ENCODE measurements at regions not wholly inside any gene's neighbourhood (a gene's known extent, or its start where the extent isn't known, plus 50 kb on each side); places are given as distances from the start of the nearest gene placed in this dataset.

GRCh38 chr6:145055567-145055966 is 679.8 kb downstream of the EPM2A start (continued):
- TF ChIP-seq ZNF114 (CRISPR knock-in tag; IDR thresholded peaks at IDR 0.05) (no peak), STAT1 (IDR thresholded peaks at IDR 0.05; ENCODE audit: unreplicated experiment) (no peak), NANOG (IDR thresholded peaks at IDR 0.05; ENCODE audit: borderline replicate concordance) (no peak), EZH2phosphoT487 (IDR thresholded peaks at IDR 0.05; ENCODE audit: unreplicated experiment) (no peak)

GRCh38 chr6:145060714-145061113 is 674.6 kb downstream of the EPM2A start:
- Mint-ChIP-seq H3K27ac (no peak overlapping the region), H3K9me3 (no peaks in the 10 kb centered on the region), H3K36me3 (ENCODE audit: low read depth) (no peaks in the 10 kb centered on the region), H3K27me3 (ENCODE audit: insufficient read depth, low read depth, poor library complexity) (peaks cover 1% of the 10 kb centered on the region), H3K4me1 (no peaks in the 10 kb centered on the region), H3K4me3 (no peak overlapping the region)
- no peaks in the 10 kb centered on the region for H3F3A ChIP-seq (replicated peaks; ENCODE audit: low read depth)
- no peak overlapping the region for H3K4me3 ChIP-seq
- H3K36me3 ChIP-seq (ENCODE audit: insufficient read depth), result no peaks in the 10 kb centered on the region
- H3K4me2 ChIP-seq, result no peak overlapping the region
- no peaks in the 10 kb centered on the region for H3K4me1 ChIP-seq (ENCODE audit: insufficient read depth)
- no peak for TF ChIP-seq EZH2phosphoT487 (IDR thresholded peaks at IDR 0.05; ENCODE audit: unreplicated experiment)
- TF ChIP-seq EZH2 (IDR thresholded peaks at IDR 0.05; ENCODE audit: low read depth, unreplicated experiment), result no peak
- peaks cover 9% of the 10 kb centered on the region; the same call in 1 of the 2 replicates for H3K9me2 ChIP-seq (ENCODE audit: insufficient read depth)
- ATAC-seq, result no peak
- no peaks in the 10 kb centered on the region for H4K20me1 ChIP-seq (replicated peaks; ENCODE audit: insufficient read depth)
- no peak for DNase-seq (ENCODE audit: low spot score)
- H3K27ac ChIP-seq (ENCODE audit: low read depth), result no peak overlapping the region
- no peak overlapping the region for H2AFZ ChIP-seq
- no peaks in the 10 kb centered on the region for H3K27me3 ChIP-seq (ENCODE audit: insufficient read depth)
- H3K79me2 ChIP-seq (replicated peaks; ENCODE audit: insufficient read depth), result no peaks in the 10 kb centered on the region

GRCh38 chr6:145063091-145063490 is 672.2 kb downstream of the EPM2A start:
- no peak overlapping the region for H3K4me3 ChIP-seq
- ATAC-seq, result no peak
- H2AFZ ChIP-seq, result no peak overlapping the region
- Mint-ChIP-seq H3K27ac (no peak overlapping the region), H3K27me3 (ENCODE audit: insufficient read depth, low read depth, poor library complexity) (peaks cover 2% of the 10 kb centered on the region), H3K4me1 (no peaks in the 10 kb centered on the region), H3K36me3 (ENCODE audit: low read depth) (no peaks in the 10 kb centered on the region), H3K9me3 (no peaks in the 10 kb centered on the region), H3K4me3 (no peak overlapping the region)
- no peaks in the 10 kb centered on the region for H3K79me2 ChIP-seq (replicated peaks; ENCODE audit: insufficient read depth)
- no peaks in the 10 kb centered on the region for H3K27me3 ChIP-seq (ENCODE audit: insufficient read depth)
- peaks cover 8% of the 10 kb centered on the region; the same call in 1 of the 2 replicates for H3K9me2 ChIP-seq (ENCODE audit: insufficient read depth)
- no peaks in the 10 kb centered on the region for H3F3A ChIP-seq (replicated peaks; ENCODE audit: low read depth)
- H3K36me3 ChIP-seq (ENCODE audit: insufficient read depth), result no peaks in the 10 kb centered on the region
- no peaks in the 10 kb centered on the region for H4K20me1 ChIP-seq (replicated peaks; ENCODE audit: insufficient read depth)
- H3K4me1 ChIP-seq (ENCODE audit: insufficient read depth), result no peaks in the 10 kb centered on the region
- no peak overlapping the region for H3K27ac ChIP-seq (ENCODE audit: low read depth)
- H3K4me2 ChIP-seq, result no peak overlapping the region
- no peak for DNase-seq (ENCODE audit: low spot score)
- TF ChIP-seq EZH2 (IDR thresholded peaks at IDR 0.05; ENCODE audit: low read depth, unreplicated experiment), result no peak
- TF ChIP-seq NANOG (IDR thresholded peaks at IDR 0.05; ENCODE audit: borderline replicate concordance), result no peak
- no peak for TF ChIP-seq POLR2AphosphoS5 (IDR thresholded peaks at IDR 0.05; ENCODE audit: low read depth)

GRCh38 chr6:145067430-145067829 is 667.9 kb downstream of the EPM2A start:
- Histone ChIP-seq H3F3A (replicated peaks; ENCODE audit: low read depth) (no peaks in the 10 kb centered on the region), H2AFZ (no peak overlapping the region), H3K27ac (ENCODE audit: low read depth) (no peak overlapping the region), H4K20me1 (replicated peaks; ENCODE audit: insufficient read depth) (no peaks in the 10 kb centered on the region), H3K4me2 (no peak overlapping the region), H3K4me3 (no peak overlapping the region), H3K36me3 (ENCODE audit: insufficient read depth) (no peaks in the 10 kb centered on the region), H3K27me3 (ENCODE audit: insufficient read depth) (no peaks in the 10 kb centered on the region), H3K79me2 (replicated peaks; ENCODE audit: insufficient read depth) (no peaks in the 10 kb centered on the region), H3K4me1 (ENCODE audit: insufficient read depth) (no peaks in the 10 kb centered on the region), H3K9me2 (ENCODE audit: insufficient read depth) (peaks cover 14% of the 10 kb centered on the region)
- DNase-seq (ENCODE audit: low spot score) (no peak), ATAC-seq (no peak)
- no peak overlapping the region for H3K4me3 Mint-ChIP-seq
- no peaks in the 10 kb centered on the region for H3K4me1 Mint-ChIP-seq
- no peak overlapping the region for H3K27ac Mint-ChIP-seq
- H3K9me3 Mint-ChIP-seq, result no peaks in the 10 kb centered on the region; the same call in 2 of the 3 replicates
- no peaks in the 10 kb centered on the region for H3K36me3 Mint-ChIP-seq (ENCODE audit: low read depth)
- peaks cover 2% of the 10 kb centered on the region for H3K27me3 Mint-ChIP-seq (ENCODE audit: insufficient read depth, low read depth, poor library complexity)
- TF ChIP-seq EZH2phosphoT487 (IDR thresholded peaks at IDR 0.05; ENCODE audit: unreplicated experiment), result no peak
- no peak for TF ChIP-seq JUNB (IDR thresholded peaks at IDR 0.05; ENCODE audit: unreplicated experiment)

Measured in GM23338 (cell line).